Ascending aorta (tissue), 2 donors: ENCODE measurements at regions not wholly inside any gene's neighbourhood (a gene's known extent, or its start where the extent isn't known, plus 50 kb on each side); places are given as distances from the start of the nearest gene placed in this dataset.
"Not testable (repeated sequence)": the region's sequence is repeated elsewhere in the genome, so short reads cannot be mapped to it uniquely, and the experiment has no call there.

Experiments used
- DNase-seq, 2 donors: peaks; one replicate each; pipeline ENCODE4 v3.0.0-alpha.2; 2019; ENCODE audit warnings: low spot score in 2 of 2
- H3K27ac ChIP-seq, 2 donors: fragments of 200-600 bp; sonication (generic); one replicate each; pipeline ENCODE4 v1.5.1; 2016 to 2017; ENCODE audit warnings: mild to moderate bottlenecking in 1 of 2
- H3K27me3 ChIP-seq: fragments of 200-600 bp; sonication (generic); one replicate; pipeline ENCODE4 v1.5.1; 2017
- H3K36me3 ChIP-seq, 2 donors: fragments of 200-600 bp; sonication (generic); one replicate each; pipeline ENCODE4 v1.5.1; 2016
- H3K4me1 ChIP-seq, 2 donors: fragments of 200-600 bp; sonication (generic); one replicate each; pipeline ENCODE4 v1.5.1; 2016 to 2017; ENCODE audit warnings: mild to moderate bottlenecking in 1 of 2
- H3K4me3 ChIP-seq, 2 donors: fragments of 200-600 bp; sonication (generic); one replicate each; pipeline ENCODE4 v1.5.1; 2016 to 2017; ENCODE audit warnings: mild to moderate bottlenecking in 1 of 2
- H3K9me3 ChIP-seq, 2 donors: fragments of 200-600 bp; sonication (generic); one replicate each; pipeline ENCODE4 v1.5.1; 2016
- intact Hi-C: fragments of 100-400 bp; cut with DNase I; formaldehyde crosslinking; loops from one replicate; pipeline ENCODE4 v1.15.1; 2023

- H3K9me3 ChIP-seq, DNase-seq, H3K27me3 ChIP-seq, H3K4me1 ChIP-seq, H3K36me3 ChIP-seq, H3K4me3 ChIP-seq, intact Hi-C loops, H3K27ac ChIP-seq: not testable (repeated sequence)
Observed at GRCh38 chr9:66830777-66831497, 69.6 kb upstream of the ZNF658 start.

- H3K9me3 ChIP-seq, intact Hi-C loops, H3K4me3 ChIP-seq, DNase-seq, H3K27ac ChIP-seq, H3K27me3 ChIP-seq, H3K36me3 ChIP-seq, H3K4me1 ChIP-seq: not testable (repeated sequence)
Observed at GRCh38 chr9:66832222-66832621, 68.3 kb upstream of the ZNF658 start.

- H3K27ac ChIP-seq, H3K36me3 ChIP-seq, DNase-seq, H3K9me3 ChIP-seq, H3K27me3 ChIP-seq, H3K4me3 ChIP-seq, H3K4me1 ChIP-seq, intact Hi-C loops: not testable (repeated sequence)
Observed at GRCh38 chr9:66837242-66837937, 63.1 kb upstream of the ZNF658 start.
